ENCODE measurements at regions not wholly inside any gene's neighbourhood (a gene's known extent, or its start where the extent isn't known, plus 50 kb on each side); places are given as distances from the start of the nearest gene placed in this dataset.

GRCh38 chr5:175035882-175036533 lies 311.6 kb downstream of the MSX2 start:
- Histone ChIP-seq H2BK5ac (ENCODE audit: low read length) (no peak overlapping the region), H2BK120ac (ENCODE audit: low read depth, low read length) (no peak overlapping the region), H3K79me1 (ENCODE audit: low read depth, low read length) (no peaks in the 10 kb centered on the region), H3K27me3 (ENCODE audit: control insufficient read depth in 3 of 3, insufficient read depth in 3 of 3, low read depth in 1 of 3, low read length in 3 of 3) (no peaks in the 10 kb centered on the region), H3K4me3 (ENCODE audit: low read length in 2 of 2) (no peak overlapping the region), H3K4me1 (ENCODE audit: control insufficient read depth in 2 of 2, insufficient read depth in 1 of 2, low read depth in 1 of 2, low read length in 2 of 2) (no peaks in the 10 kb centered on the region), H3K14ac (ENCODE audit: low read length) (no peak overlapping the region), H4K8ac (ENCODE audit: low read depth, low read length) (no peak overlapping the region), H2BK15ac (ENCODE audit: low read length) (no peak overlapping the region), H3K27ac (replicated peaks; ENCODE audit: low read length) (no peak overlapping the region), H3K18ac (ENCODE audit: low read length) (no peak overlapping the region), H2AK5ac (ENCODE audit: low read depth, low read length) (no peak overlapping the region), H3K23ac (ENCODE audit: low read depth, low read length, poor library complexity) (no peak overlapping the region), H3K9me3 (replicated peaks in 1 of 2; ENCODE audit: control insufficient read depth in 2 of 2, insufficient read depth in 1 of 2, low read depth in 1 of 2, low read length in 2 of 2) (no peaks in the 10 kb centered on the region), H3K4ac (ENCODE audit: low read length) (no peak overlapping the region), H3K9ac (ENCODE audit: low read depth, low read length, poor library complexity) (no peak overlapping the region), H3K4me2 (ENCODE audit: insufficient read depth, low read length, poor library complexity, severe bottlenecking) (no peak overlapping the region), H2AFZ (ENCODE audit: low read length) (no peak overlapping the region), H3K36me3 (replicated peaks in 1 of 2; ENCODE audit: control insufficient read depth in 2 of 2, insufficient read depth in 2 of 2, low read length in 2 of 2) (no peaks in the 10 kb centered on the region), H4K91ac (ENCODE audit: low read depth, low read length, poor library complexity) (no peak overlapping the region), H2BK12ac (ENCODE audit: low read length) (no peak overlapping the region)
- DNase-seq (ENCODE audit: low spot score) = no peak
- no CpG with 5 or more reads among the region's 1 CpG for WGBS, 2 donors (ENCODE audit: extremely low coverage in 2 of 2, insufficient read length in 2 of 2, insufficient replicate concordance in 1 of 2)

- Histone ChIP-seq H2BK15ac (ENCODE audit: low read length) (no peak overlapping the region), H3K27ac (replicated peaks; ENCODE audit: low read length) (no peak overlapping the region)
- 100% methylated on average over 2 of the region's 3 CpGs; no CpG with 5 or more reads in 1 of the 2 donors for WGBS, 2 donors (ENCODE audit: extremely low coverage in 2 of 2, insufficient read length in 2 of 2, insufficient replicate concordance in 1 of 2)
Measured at GRCh38 chr5:175034924-175035323, 310.5 kb downstream of the MSX2 start.

GRCh38 chr5:175032741-175033151 lies 308.4 kb downstream of the MSX2 start:
- H3K4me2 ChIP-seq (ENCODE audit: insufficient read depth, low read length, poor library complexity, severe bottlenecking) = no peak overlapping the region
- no peak overlapping the region for H3K27ac ChIP-seq (replicated peaks; ENCODE audit: low read length)
- H2BK5ac ChIP-seq (ENCODE audit: low read length) = no peak overlapping the region
- H3K36me3 ChIP-seq (replicated peaks in 1 of 2; ENCODE audit: control insufficient read depth in 2 of 2, insufficient read depth in 2 of 2, low read length in 2 of 2) = no peaks in the 10 kb centered on the region
- H3K9me3 ChIP-seq (replicated peaks in 1 of 2; ENCODE audit: control insufficient read depth in 2 of 2, insufficient read depth in 1 of 2, low read depth in 1 of 2, low read length in 2 of 2) = no peaks in the 10 kb centered on the region
- H3K4me1 ChIP-seq (ENCODE audit: control insufficient read depth in 2 of 2, insufficient read depth in 1 of 2, low read depth in 1 of 2, low read length in 2 of 2) = no peaks in the 10 kb centered on the region
- no peak overlapping the region for H3K23ac ChIP-seq (ENCODE audit: low read depth, low read length, poor library complexity)
- no peak overlapping the region for H3K9ac ChIP-seq (ENCODE audit: low read depth, low read length, poor library complexity)
- no peak overlapping the region for H2BK12ac ChIP-seq (ENCODE audit: low read length)
- H2BK15ac ChIP-seq (ENCODE audit: low read length) = no peak overlapping the region
- no CpG with 5 or more reads among the region's 4 CpGs for WGBS, 2 donors (ENCODE audit: extremely low coverage in 2 of 2, insufficient read length in 2 of 2, insufficient replicate concordance in 1 of 2)
- H2AK5ac ChIP-seq (ENCODE audit: low read depth, low read length) = peak overlapping the region; percentile 9
- H3K4ac ChIP-seq (ENCODE audit: low read length) = no peak overlapping the region
- H2AFZ ChIP-seq (ENCODE audit: low read length) = no peak overlapping the region
- no peak for DNase-seq (ENCODE audit: low spot score)
- no peak overlapping the region for H4K91ac ChIP-seq (ENCODE audit: low read depth, low read length, poor library complexity)
- H3K4me3 ChIP-seq (ENCODE audit: low read length in 2 of 2) = no peak overlapping the region
- no peak overlapping the region for H3K14ac ChIP-seq (ENCODE audit: low read length)
- no peaks in the 10 kb centered on the region for H3K79me1 ChIP-seq (ENCODE audit: low read depth, low read length)
- no peak overlapping the region for H2BK120ac ChIP-seq (ENCODE audit: low read depth, low read length)
- H3K18ac ChIP-seq (ENCODE audit: low read length) = no peak overlapping the region
- H3K27me3 ChIP-seq (ENCODE audit: control insufficient read depth in 3 of 3, insufficient read depth in 3 of 3, low read depth in 1 of 3, low read length in 3 of 3) = no peaks in the 10 kb centered on the region
- H4K8ac ChIP-seq (ENCODE audit: low read depth, low read length) = no peak overlapping the region

More at GRCh38 chr5:175034924-175035323, 310.5 kb downstream of the MSX2 start:
- Histone ChIP-seq H4K8ac (ENCODE audit: low read depth, low read length) (no peak overlapping the region), H2BK12ac (ENCODE audit: low read length) (no peak overlapping the region), H3K9me3 (replicated peaks in 1 of 2; ENCODE audit: control insufficient read depth in 2 of 2, insufficient read depth in 1 of 2, low read depth in 1 of 2, low read length in 2 of 2) (no peaks in the 10 kb centered on the region), H2AFZ (ENCODE audit: low read length) (no peak overlapping the region), H3K4me1 (ENCODE audit: control insufficient read depth in 2 of 2, insufficient read depth in 1 of 2, low read depth in 1 of 2, low read length in 2 of 2) (no peaks in the 10 kb centered on the region), H3K4ac (ENCODE audit: low read length) (no peak overlapping the region), H2AK5ac (ENCODE audit: low read depth, low read length) (no peak overlapping the region), H3K27me3 (ENCODE audit: control insufficient read depth in 3 of 3, insufficient read depth in 3 of 3, low read depth in 1 of 3, low read length in 3 of 3) (no peaks in the 10 kb centered on the region), H2BK120ac (ENCODE audit: low read depth, low read length) (no peak overlapping the region), H3K36me3 (replicated peaks in 1 of 2; ENCODE audit: control insufficient read depth in 2 of 2, insufficient read depth in 2 of 2, low read length in 2 of 2) (no peaks in the 10 kb centered on the region), H3K79me1 (ENCODE audit: low read depth, low read length) (no peaks in the 10 kb centered on the region), H2BK5ac (ENCODE audit: low read length) (no peak overlapping the region), H3K14ac (ENCODE audit: low read length) (no peak overlapping the region), H3K9ac (ENCODE audit: low read depth, low read length, poor library complexity) (no peak overlapping the region), H4K91ac (ENCODE audit: low read depth, low read length, poor library complexity) (no peak overlapping the region), H3K23ac (ENCODE audit: low read depth, low read length, poor library complexity) (no peak overlapping the region), H3K18ac (ENCODE audit: low read length) (no peak overlapping the region), H3K4me2 (ENCODE audit: insufficient read depth, low read length, poor library complexity, severe bottlenecking) (no peak overlapping the region), H3K4me3 (ENCODE audit: low read length in 2 of 2) (no peak overlapping the region)
- DNase-seq (ENCODE audit: low spot score) = no peak

GRCh38 chr5:175032013-175032412 lies 307.6 kb downstream of the MSX2 start:
- Histone ChIP-seq H3K36me3 (replicated peaks in 1 of 2; ENCODE audit: control insufficient read depth in 2 of 2, insufficient read depth in 2 of 2, low read length in 2 of 2) (no peaks in the 10 kb centered on the region), H3K9me3 (replicated peaks in 1 of 2; ENCODE audit: control insufficient read depth in 2 of 2, insufficient read depth in 1 of 2, low read depth in 1 of 2, low read length in 2 of 2) (no peaks in the 10 kb centered on the region), H3K18ac (ENCODE audit: low read length) (no peak overlapping the region), H3K4me1 (ENCODE audit: control insufficient read depth in 2 of 2, insufficient read depth in 1 of 2, low read depth in 1 of 2, low read length in 2 of 2) (no peaks in the 10 kb centered on the region), H3K4me2 (ENCODE audit: insufficient read depth, low read length, poor library complexity, severe bottlenecking) (no peak overlapping the region), H2BK5ac (ENCODE audit: low read length) (no peak overlapping the region), H2BK12ac (ENCODE audit: low read length) (no peak overlapping the region), H4K91ac (ENCODE audit: low read depth, low read length, poor library complexity) (no peak overlapping the region), H2AFZ (ENCODE audit: low read length) (no peak overlapping the region), H4K8ac (ENCODE audit: low read depth, low read length) (no peak overlapping the region), H3K14ac (ENCODE audit: low read length) (no peak overlapping the region), H2BK120ac (ENCODE audit: low read depth, low read length) (no peak overlapping the region), H2AK5ac (ENCODE audit: low read depth, low read length) (no peak overlapping the region), H3K27ac (replicated peaks; ENCODE audit: low read length) (no peak overlapping the region), H3K79me1 (ENCODE audit: low read depth, low read length) (no peaks in the 10 kb centered on the region), H3K4ac (ENCODE audit: low read length) (no peak overlapping the region), H3K9ac (ENCODE audit: low read depth, low read length, poor library complexity) (no peak overlapping the region), H3K4me3 (ENCODE audit: low read length in 2 of 2) (no peak overlapping the region), H3K23ac (ENCODE audit: low read depth, low read length, poor library complexity) (no peak overlapping the region), H2BK15ac (ENCODE audit: low read length) (no peak overlapping the region), H3K27me3 (ENCODE audit: control insufficient read depth in 3 of 3, insufficient read depth in 3 of 3, low read depth in 1 of 3, low read length in 3 of 3) (no peaks in the 10 kb centered on the region)
- no CpG with 5 or more reads among the region's 2 CpGs for WGBS, 2 donors (ENCODE audit: extremely low coverage in 2 of 2, insufficient read length in 2 of 2, insufficient replicate concordance in 1 of 2)
- no peak for DNase-seq (ENCODE audit: low spot score)

Data from neuronal stem cell (in vitro differentiated cells).